ENCODE measurements at regions not wholly inside any gene's neighbourhood (a gene's known extent, or its start where the extent isn't known, plus 50 kb on each side); places are given as distances from the start of the nearest gene placed in this dataset.
A peak's percentile ranks its signal among the peaks of the same experiment; 100 is the strongest.

DNA sequence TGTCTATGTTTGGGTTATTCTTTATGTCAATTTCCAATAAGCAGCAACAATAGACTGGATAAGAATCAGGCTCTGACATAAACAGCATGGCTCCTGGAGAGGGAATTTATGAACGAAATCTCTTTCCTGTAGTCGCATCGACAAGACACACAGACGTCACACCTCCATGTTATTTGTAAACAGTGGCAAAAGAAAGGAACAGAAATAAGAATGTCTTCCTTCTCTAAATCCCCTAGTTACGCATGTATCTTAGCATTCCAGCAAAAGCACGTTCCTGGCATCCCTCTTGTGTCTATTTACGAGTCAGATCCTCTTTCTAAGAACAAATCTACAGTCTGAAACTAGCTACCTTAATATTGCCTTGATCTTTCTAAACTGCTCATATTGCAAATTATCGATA is 559.1 kb upstream of the JAG1 start:
- H3K9me3 ChIP-seq, result no peaks in the 10 kb centered on the region
- TF ChIP-seq POLR2A (IDR thresholded peaks at IDR 0.05; ENCODE audit: low read depth), result no peak
- no peak for TF ChIP-seq CTCF (IDR thresholded peaks at IDR 0.05)
- TF ChIP-seq POLR2AphosphoS5 (IDR thresholded peaks at IDR 0.05), result no peak
- TF ChIP-seq EP300 (IDR thresholded peaks at IDR 0.05), result no peak
- H3K4me3 ChIP-seq, result no peak overlapping the region
- intact Hi-C loops (cut with DNase I), result no loop called here
- WGBS, result 81% methylated on average over 8 of the region's 8 CpGs
- H3K27me3 ChIP-seq, result no peaks in the 10 kb centered on the region
- H3K36me3 ChIP-seq, result no peaks in the 10 kb centered on the region
- H3K27ac ChIP-seq (replicated peaks in 1 of 4), result no peak overlapping the region
- no peak for DNase-seq (ENCODE audit: extremely low spot score)
- peaks cover 0 to 9% (median 3%) of the 10 kb centered on the region in 4 donors for H3K4me1 ChIP-seq

- Histone ChIP-seq H3K27ac (replicated peaks in 1 of 4) (no peak overlapping the region), H3K4me3 (no peak overlapping the region), H3K27me3 (no peaks in the 10 kb centered on the region), H3K4me1 (peaks cover 0 to 9% (median 3%) of the 10 kb centered on the region in 4 donors), H3K36me3 (no peaks in the 10 kb centered on the region), H3K9me3 (no peaks in the 10 kb centered on the region)
- no peak for DNase-seq (ENCODE audit: extremely low spot score)
- intact Hi-C loops (cut with DNase I), result no loop called here
- TF ChIP-seq EP300 (IDR thresholded peaks at IDR 0.05), result no peak
- no peak for TF ChIP-seq POLR2AphosphoS5 (IDR thresholded peaks at IDR 0.05)
- no peak for TF ChIP-seq CTCF (IDR thresholded peaks at IDR 0.05)
- no peak for TF ChIP-seq POLR2A (IDR thresholded peaks at IDR 0.05; ENCODE audit: low read depth)
- WGBS, result 72% methylated on average over 1 of the region's 1 CpG
Measured at GRCh38 chr20:11234181-11234580, 560.4 kb upstream of the JAG1 start.

DNA sequence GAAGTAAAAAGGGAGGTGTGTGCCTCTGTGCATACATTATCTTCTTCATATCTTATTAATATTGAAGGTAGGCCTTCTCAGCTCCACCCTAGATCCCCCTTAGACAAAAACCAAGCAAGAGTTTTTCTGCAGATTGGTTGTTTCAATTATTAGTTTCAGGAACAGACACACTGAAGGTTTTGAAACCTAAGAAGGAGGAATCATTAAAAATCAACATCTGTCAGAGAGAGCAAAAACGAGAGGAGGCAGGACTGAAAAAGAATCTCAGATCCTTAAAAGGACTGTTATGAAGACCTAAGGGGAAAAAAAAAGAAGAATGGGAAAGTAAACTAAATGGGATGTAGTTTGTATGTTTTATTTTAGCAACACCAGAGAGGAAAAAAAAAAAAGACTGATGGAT is 560.8 kb upstream of the JAG1 start:
- DNase-seq (ENCODE audit: extremely low spot score), result no peak
- Histone ChIP-seq H3K4me1 (peaks cover 0 to 7% (median 2%) of the 10 kb centered on the region in 4 donors), H3K4me3 (no peak overlapping the region), H3K27ac (replicated peaks in 1 of 4) (no peak overlapping the region), H3K36me3 (no peaks in the 10 kb centered on the region), H3K9me3 (no peaks in the 10 kb centered on the region), H3K27me3 (no peaks in the 10 kb centered on the region)
- intact Hi-C loops (cut with DNase I), result no loop called here
- TF ChIP-seq POLR2AphosphoS5 (IDR thresholded peaks at IDR 0.05) (no peak), CTCF (IDR thresholded peaks at IDR 0.05) (no peak), POLR2A (IDR thresholded peaks at IDR 0.05; ENCODE audit: low read depth) (no peak), EP300 (IDR thresholded peaks at IDR 0.05) (no peak)
- 36% methylated on average over 1 of the region's 1 CpG for WGBS

GRCh38 chr20:11235058-11235457 is 561.3 kb upstream of the JAG1 start:
- Histone ChIP-seq H3K36me3 (no peaks in the 10 kb centered on the region), H3K27ac (replicated peaks in 1 of 4) (peak overlapping the region in 1 of 4 donors; percentile 11), H3K4me1 (peaks cover 0 to 3% (median under 1%) of the 10 kb centered on the region in 4 donors), H3K9me3 (no peaks in the 10 kb centered on the region), H3K27me3 (no peaks in the 10 kb centered on the region), H3K4me3 (no peak overlapping the region)
- no peak for DNase-seq (ENCODE audit: extremely low spot score)
- TF ChIP-seq EP300 (IDR thresholded peaks at IDR 0.05) (no peak), POLR2A (IDR thresholded peaks at IDR 0.05; ENCODE audit: low read depth) (no peak), CTCF (IDR thresholded peaks at IDR 0.05) (no peak), POLR2AphosphoS5 (IDR thresholded peaks at IDR 0.05) (no peak)
- 68% methylated on average over 3 of the region's 3 CpGs for WGBS
- intact Hi-C loops (cut with DNase I), result no loop called here

DNA sequence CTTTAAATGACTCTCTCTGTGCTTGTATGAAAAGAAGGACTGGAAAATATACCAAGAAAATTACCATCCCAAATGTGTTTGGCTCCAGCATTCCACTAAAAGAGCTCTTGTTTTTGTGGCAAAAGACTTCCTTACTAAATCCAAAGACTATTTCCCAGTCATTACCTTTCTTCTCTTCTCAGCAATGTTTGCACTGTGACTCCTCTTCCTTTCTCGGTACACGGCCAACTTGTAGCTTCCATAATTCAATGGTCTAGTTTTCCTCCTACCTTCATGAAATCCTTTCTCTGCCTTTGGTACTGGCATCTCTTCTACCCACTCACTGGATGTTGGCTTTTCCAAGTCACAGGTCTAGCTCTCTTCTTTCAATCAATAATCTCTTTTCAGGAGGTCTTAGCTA is 568.5 kb upstream of the JAG1 start:
- no peak for DNase-seq (ENCODE audit: extremely low spot score)
- WGBS, result 100% methylated on average over 2 of the region's 2 CpGs
- no peaks in the 10 kb centered on the region for H3K36me3 ChIP-seq
- H3K4me3 ChIP-seq, result no peak overlapping the region
- TF ChIP-seq EP300 (IDR thresholded peaks at IDR 0.05) (no peak), POLR2AphosphoS5 (IDR thresholded peaks at IDR 0.05) (no peak), POLR2A (IDR thresholded peaks at IDR 0.05; ENCODE audit: low read depth) (no peak), CTCF (IDR thresholded peaks at IDR 0.05) (no peak)
- intact Hi-C loops (cut with DNase I), result no loop called here
- H3K9me3 ChIP-seq, result no peaks in the 10 kb centered on the region
- no peaks in the 10 kb centered on the region for H3K27me3 ChIP-seq
- no peak overlapping the region for H3K27ac ChIP-seq (replicated peaks in 1 of 4)
- H3K4me1 ChIP-seq, result no peaks in the 10 kb centered on the region
